GM11168 (cell line): ENCODE measurements at regions not wholly inside any gene's neighbourhood (a gene's known extent, or its start where the extent isn't known, plus 50 kb on each side); places are given as distances from the start of the nearest gene placed in this dataset.
"Not testable (repeated sequence)": the region's sequence is repeated elsewhere in the genome, so short reads cannot be mapped to it uniquely, and the experiment has no call there.

Source experiments
- in situ Hi-C: fragments of 300-500 bp; cut with MboI; formaldehyde crosslinking; loops from one replicate; pipeline ENCODE4 v1.12.0; 2022; ENCODE audit warnings: low sequenced_read_pairs; ENCODE audit not compliant: unreplicated experiment

GRCh38 chr17:5931616-5932015, 138.6 kb upstream of the WSCD1 start:
- in situ Hi-C loops, result no loop called here

GRCh38 chr17:5933430-5933829, 136.7 kb upstream of the WSCD1 start:
- in situ Hi-C loops, result no loop called here

GRCh38 chr17:5941258-5941657, 128.9 kb upstream of the WSCD1 start:
- in situ Hi-C loops, result no loop called here

- in situ Hi-C loops, result no loop called here
These were observed 127.5 kb upstream of the WSCD1 start for GRCh38 chr17:5942687-5943086.

GRCh38 chr17:5943232-5943631, 126.9 kb upstream of the WSCD1 start:
- in situ Hi-C loops, result no loop called here

GRCh38 chr17:5943982-5944381, 126.2 kb upstream of the WSCD1 start:
- in situ Hi-C loops, result no loop called here

GRCh38 chr17:5947701-5948180, 122.4 kb upstream of the WSCD1 start:
- in situ Hi-C loops, result no loop called here

GRCh38 chr17:5948811-5949210, 121.4 kb upstream of the WSCD1 start:
- in situ Hi-C loops, result no loop called here

- in situ Hi-C loops, result no loop called here
These were observed 119.3 kb upstream of the WSCD1 start for GRCh38 chr17:5950878-5951277.

GRCh38 chr17:5951912-5952311, 118.3 kb upstream of the WSCD1 start:
- in situ Hi-C loops, result no loop called here

GRCh38 chr17:5952518-5952917, 117.7 kb upstream of the WSCD1 start:
- in situ Hi-C loops, result no loop called here

- in situ Hi-C loops, result no loop called here
These were observed 114.4 kb upstream of the WSCD1 start for GRCh38 chr17:5955764-5956163.

- in situ Hi-C loops, result no loop called here
These were observed 111.3 kb upstream of the WSCD1 start for GRCh38 chr17:5958850-5959249.

- in situ Hi-C loops, result no loop called here
These were observed 107.8 kb upstream of the WSCD1 start for GRCh38 chr17:5962371-5962770.

- in situ Hi-C loops, result no loop called here
These were observed 98.2 kb upstream of the WSCD1 start for GRCh38 chr17:5971969-5972368.

- in situ Hi-C loops, result no loop called here
These were observed 96.8 kb upstream of the WSCD1 start for GRCh38 chr17:5973410-5973809.

- in situ Hi-C loops, result no loop called here
These were observed 94.5 kb upstream of the WSCD1 start for GRCh38 chr17:5975661-5976060.

GRCh38 chr17:5976251-5976650, 93.9 kb upstream of the WSCD1 start:
- in situ Hi-C loops, result no loop called here

- in situ Hi-C loops, result no loop called here
These were observed 91.7 kb upstream of the WSCD1 start for GRCh38 chr17:5978496-5978895.

- in situ Hi-C loops, result no loop called here
These were observed 89.2 kb upstream of the WSCD1 start for GRCh38 chr17:5980941-5981340.

GRCh38 chr17:5986644-5987043, 83.5 kb upstream of the WSCD1 start:
- in situ Hi-C loops, result no loop called here

GRCh38 chr17:6000426-6000825, 69.8 kb upstream of the WSCD1 start:
- in situ Hi-C loops, result no loop called here

GRCh38 chr17:6003221-6003620, 67.0 kb upstream of the WSCD1 start:
- in situ Hi-C loops, result not testable (repeated sequence)
